Ascending aorta (tissue), 2 donors: ENCODE measurements at regions not wholly inside any gene's neighbourhood (a gene's known extent, or its start where the extent isn't known, plus 50 kb on each side); places are given as distances from the start of the nearest gene placed in this dataset.

Experiments used
- DNase-seq, 2 donors: peaks; one replicate each; pipeline ENCODE4 v3.0.0-alpha.2; 2019; ENCODE audit warnings: low spot score in 2 of 2
- H3K27ac ChIP-seq, 2 donors: fragments of 200-600 bp; sonication (generic); one replicate each; pipeline ENCODE4 v1.5.1; 2016 to 2017; ENCODE audit warnings: mild to moderate bottlenecking in 1 of 2
- H3K27me3 ChIP-seq: fragments of 200-600 bp; sonication (generic); one replicate; pipeline ENCODE4 v1.5.1; 2017
- H3K36me3 ChIP-seq, 2 donors: fragments of 200-600 bp; sonication (generic); one replicate each; pipeline ENCODE4 v1.5.1; 2016
- H3K4me1 ChIP-seq, 2 donors: fragments of 200-600 bp; sonication (generic); one replicate each; pipeline ENCODE4 v1.5.1; 2016 to 2017; ENCODE audit warnings: mild to moderate bottlenecking in 1 of 2
- H3K4me3 ChIP-seq, 2 donors: fragments of 200-600 bp; sonication (generic); one replicate each; pipeline ENCODE4 v1.5.1; 2016 to 2017; ENCODE audit warnings: mild to moderate bottlenecking in 1 of 2
- H3K9me3 ChIP-seq, 2 donors: fragments of 200-600 bp; sonication (generic); one replicate each; pipeline ENCODE4 v1.5.1; 2016
- CTCF ChIP-seq, 3 experiments: fragments of 200-600 bp in 2 of 3; fragments of 450-650 bp in 1 of 3; sonication (generic) in 2 of 3; IDR thresholded peaks; one replicate each; pipeline ENCODE4 v1.5.1; 2016 to 2019; ENCODE audit warnings: antibody characterized with exemption in 3 of 3, mild to moderate bottlenecking in 1 of 3, moderate library complexity in 1 of 3
- intact Hi-C: fragments of 100-400 bp; cut with DNase I; formaldehyde crosslinking; loops from one replicate; pipeline ENCODE4 v1.15.1; 2023

DNA sequence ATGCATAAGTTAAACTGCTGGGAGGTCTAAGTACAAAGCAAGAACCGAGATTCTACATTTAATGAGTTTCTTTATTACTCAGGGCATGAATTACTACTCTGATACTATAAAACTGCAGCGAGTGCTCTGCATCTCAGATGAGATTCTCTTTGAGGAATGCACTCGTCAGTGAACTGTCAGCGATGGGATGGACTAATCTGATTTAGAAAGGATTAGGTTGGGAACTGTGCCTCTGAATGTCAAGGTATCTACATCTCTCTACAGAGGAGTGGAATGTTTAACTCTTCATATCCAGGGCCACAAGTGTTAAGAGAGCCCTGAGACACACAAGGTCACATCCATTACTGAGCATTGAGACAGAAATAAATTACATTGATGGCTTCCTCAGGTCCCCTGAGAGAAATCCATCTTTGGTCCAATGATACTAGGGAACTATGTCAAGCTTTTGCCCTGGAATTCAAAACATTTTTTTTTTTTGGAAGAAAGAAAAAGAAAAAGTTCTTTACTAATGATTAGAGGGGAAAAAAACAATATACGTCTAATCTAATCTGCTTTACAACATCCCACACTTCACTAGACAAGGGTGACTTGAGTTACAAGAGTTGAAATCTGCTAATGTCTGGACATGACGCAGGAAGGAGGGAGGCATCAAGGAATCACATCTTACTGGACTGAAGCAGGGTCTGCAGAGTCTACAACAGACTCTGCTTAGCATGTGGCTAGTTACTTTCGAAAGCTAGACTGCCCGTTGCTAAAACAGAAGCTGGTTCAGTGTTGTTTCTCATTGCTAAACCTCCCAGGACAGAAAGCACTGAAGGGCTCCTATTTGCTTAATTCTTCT is 270.0 kb upstream of the TLE4 start:
- no peak for TF ChIP-seq CTCF (IDR thresholded peaks at IDR 0.05)
- Histone ChIP-seq H3K36me3 (no peaks in the 10 kb centered on the region), H3K4me1 (no peaks in the 10 kb centered on the region), H3K4me3 (no peak overlapping the region), H3K27me3 (no peaks in the 10 kb centered on the region), H3K27ac (no peak overlapping the region), H3K9me3 (no peaks in the 10 kb centered on the region)
- intact Hi-C loops: no loop called here
- no peak for DNase-seq

DNA sequence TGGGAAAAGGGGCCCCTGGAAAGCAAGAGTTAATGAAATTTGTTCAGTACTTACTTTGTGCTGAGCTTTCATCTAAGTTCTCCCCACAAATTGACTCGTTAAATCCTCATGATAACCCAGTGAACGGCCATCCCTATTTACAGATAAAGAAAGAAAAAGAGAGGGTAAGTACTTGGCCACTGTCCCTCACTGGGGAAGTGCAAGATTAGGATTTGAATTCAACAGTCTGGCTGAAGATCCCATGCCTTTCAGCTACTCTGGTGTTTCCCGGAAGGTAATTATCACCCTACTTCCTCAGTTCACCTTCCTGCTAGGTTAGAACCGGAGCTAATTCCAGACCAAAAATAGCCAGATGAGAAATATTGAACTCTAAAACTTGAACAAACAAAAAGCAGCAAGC is 269.2 kb upstream of the TLE4 start:
- Histone ChIP-seq H3K27me3 (no peaks in the 10 kb centered on the region), H3K27ac (no peak overlapping the region), H3K4me1 (no peaks in the 10 kb centered on the region), H3K4me3 (no peak overlapping the region), H3K9me3 (no peaks in the 10 kb centered on the region), H3K36me3 (no peaks in the 10 kb centered on the region)
- no peak for DNase-seq
- TF ChIP-seq CTCF (IDR thresholded peaks at IDR 0.05): no peak
- intact Hi-C loops: no loop called here

DNA sequence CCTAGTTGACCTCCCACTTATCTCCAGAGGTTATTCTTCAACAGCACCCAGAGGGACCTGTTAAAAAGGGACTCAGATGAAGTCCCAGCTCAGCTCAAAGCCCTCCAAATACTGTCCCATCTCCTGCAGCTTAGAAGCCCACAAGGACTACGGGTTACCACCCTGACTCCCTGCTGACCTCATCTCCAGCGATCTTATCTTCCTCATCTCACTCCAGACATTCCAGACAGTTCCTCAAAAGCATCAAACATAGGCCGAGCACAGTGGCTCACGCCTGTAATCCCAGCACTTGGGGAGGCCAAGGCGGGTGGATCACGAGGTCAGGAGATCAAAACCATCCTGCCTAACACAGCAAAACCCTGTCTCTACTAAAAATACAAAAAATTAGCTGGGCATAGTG is 263.8 kb upstream of the TLE4 start:
- intact Hi-C loops: no loop called here
- H3K4me3 ChIP-seq: no peak overlapping the region
- no peak overlapping the region for H3K27ac ChIP-seq
- no peak for DNase-seq
- no peaks in the 10 kb centered on the region for H3K9me3 ChIP-seq
- no peak for TF ChIP-seq CTCF (IDR thresholded peaks at IDR 0.05)
- no peaks in the 10 kb centered on the region for H3K4me1 ChIP-seq
- no peaks in the 10 kb centered on the region for H3K36me3 ChIP-seq
- no peaks in the 10 kb centered on the region for H3K27me3 ChIP-seq

DNA sequence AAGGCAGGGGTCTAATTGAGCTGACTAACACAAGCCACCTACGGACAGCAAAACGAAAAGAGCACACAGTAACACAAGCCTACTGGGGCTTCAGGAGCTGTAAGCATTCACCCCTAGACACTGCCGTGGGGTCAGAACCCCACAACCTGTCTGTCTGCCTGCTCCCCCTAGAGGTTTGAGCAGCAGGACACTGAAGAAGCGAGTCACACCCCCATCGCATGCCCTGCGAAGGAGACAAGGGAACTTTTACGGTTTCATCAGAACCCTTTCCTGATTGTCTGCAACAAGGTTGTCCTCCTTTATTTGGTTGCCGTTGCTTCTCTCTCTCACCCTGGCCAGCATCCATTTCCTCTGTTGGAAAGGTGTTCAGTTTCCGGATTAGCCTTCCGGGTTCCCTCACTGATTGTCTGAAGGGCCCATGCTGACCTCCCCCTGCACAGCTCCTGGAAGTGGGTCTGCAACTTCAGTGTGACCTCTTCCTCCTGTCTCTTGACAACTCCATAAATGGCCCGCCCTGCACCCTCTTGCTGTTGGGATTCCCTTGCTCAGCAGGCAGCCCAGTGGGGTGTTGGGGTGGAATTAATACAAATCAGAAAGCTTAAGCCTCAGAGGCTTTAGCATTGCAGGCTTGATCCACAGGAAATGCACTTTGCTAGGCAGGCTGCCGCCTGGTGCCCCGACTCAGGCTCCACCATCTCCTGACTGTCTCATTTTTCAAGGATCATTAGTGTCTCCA is 258.9 kb upstream of the TLE4 start:
- intact Hi-C loops: no loop called here
- DNase-seq: no peak
- no peak overlapping the region for H3K4me3 ChIP-seq
- H3K9me3 ChIP-seq: no peaks in the 10 kb centered on the region
- H3K27me3 ChIP-seq: no peaks in the 10 kb centered on the region
- H3K4me1 ChIP-seq: no peaks in the 10 kb centered on the region
- no peak for TF ChIP-seq CTCF (IDR thresholded peaks at IDR 0.05)
- H3K36me3 ChIP-seq: no peaks in the 10 kb centered on the region
- no peak overlapping the region for H3K27ac ChIP-seq

- no peaks in the 10 kb centered on the region for H3K27me3 ChIP-seq
- H3K9me3 ChIP-seq: no peaks in the 10 kb centered on the region
- no peak overlapping the region for H3K27ac ChIP-seq
- intact Hi-C loops: no loop called here
- TF ChIP-seq CTCF (IDR thresholded peaks at IDR 0.05): no peak
- H3K4me1 ChIP-seq: no peaks in the 10 kb centered on the region
- DNase-seq: no peak
- no peak overlapping the region for H3K4me3 ChIP-seq
- H3K36me3 ChIP-seq: no peaks in the 10 kb centered on the region
These were observed 246.3 kb upstream of the TLE4 start for GRCh38 chr9:79325501-79325900.
